SK-N-SH treated with all-trans-retinoic acid at 6 μM for 48 hours (cell line): ENCODE measurements at regions not wholly inside any gene's neighbourhood (a gene's known extent, or its start where the extent isn't known, plus 50 kb on each side); places are given as distances from the start of the nearest gene placed in this dataset.

Experiments used
- BACH2 ChIP-seq: fragments of 250-450 bp; sonication (Bioruptor Pico); IDR thresholded peaks from 2 replicates; pipeline ENCODE4 v1.9.0; 2021; ENCODE audit warnings: mild to moderate bottlenecking, borderline replicate concordance
- CSDC2 ChIP-seq: fragments of 250-450 bp; sonication (Bioruptor Pico); IDR thresholded peaks from 2 replicates; pipeline ENCODE4 v1.5.0; 2020; ENCODE audit warnings: mild to moderate bottlenecking, moderate library complexity
- ESRRG ChIP-seq: fragments of 250-450 bp; sonication (Bioruptor Pico); IDR thresholded peaks from 2 replicates; pipeline ENCODE4 v1.6.1; 2021; ENCODE audit warnings: mild to moderate bottlenecking
- OSR1 ChIP-seq: fragments of 250-450 bp; sonication (Bioruptor Pico); IDR thresholded peaks from 2 replicates; pipeline ENCODE4 v1.8.0; 2022; ENCODE audit warnings: moderate library complexity, mild to moderate bottlenecking, inconsistent platforms
- PPARA ChIP-seq: fragments of 250-450 bp; sonication (Bioruptor Pico); IDR thresholded peaks from 2 replicates; pipeline ENCODE4 v1.5.0; 2020; ENCODE audit warnings: mild to moderate bottlenecking, borderline replicate concordance
- RARB ChIP-seq: fragments of 250-450 bp; sonication (Bioruptor Pico); IDR thresholded peaks from 2 replicates; pipeline ENCODE4 v1.8.0; 2021; ENCODE audit warnings: mild to moderate bottlenecking, moderate library complexity
- SNAI2 ChIP-seq: fragments of 250-450 bp; sonication (Bioruptor Pico); IDR thresholded peaks from 2 replicates; pipeline ENCODE4 v1.5.0; 2020; ENCODE audit warnings: mild to moderate bottlenecking, moderate library complexity
- TSHZ2 ChIP-seq: fragments of 250-450 bp; sonication (Bioruptor Pico); IDR thresholded peaks from 2 replicates; pipeline ENCODE4 v1.5.0; 2020; ENCODE audit warnings: mild to moderate bottlenecking, moderate library complexity
- ZC3H10 ChIP-seq: fragments of 250-450 bp; sonication (Bioruptor Pico); IDR thresholded peaks from 2 replicates; pipeline ENCODE4 v1.5.1; 2021; ENCODE audit warnings: mild to moderate bottlenecking, moderate library complexity
- ZFP3 ChIP-seq: fragments of 250-450 bp; sonication (Bioruptor Pico); IDR thresholded peaks from 2 replicates; pipeline ENCODE4 v1.5.0; 2020; ENCODE audit warnings: mild to moderate bottlenecking, moderate library complexity
- ZNF70 ChIP-seq: fragments of 450-650 bp; formaldehyde crosslinking; IDR thresholded peaks from 2 replicates; pipeline ENCODE4 v1.5.0; 2020; ENCODE audit warnings: mild to moderate bottlenecking, moderate library complexity
- TF ChIP-seq, protein P1 (sequence below): fragments of 250-450 bp; sonication (Bioruptor Pico); IDR thresholded peaks from 2 replicates; pipeline ENCODE4 v1.8.0; 2021; ENCODE audit warnings: low read depth, mild to moderate bottlenecking, moderate library complexity, borderline replicate concordance
- TF ChIP-seq, protein P2 (sequence below): fragments of 250-450 bp; sonication (Bioruptor Pico); IDR thresholded peaks from 2 replicates; pipeline ENCODE4 v1.8.0; 2020; ENCODE audit warnings: mild to moderate bottlenecking, moderate library complexity, borderline replicate concordance

DNA sequence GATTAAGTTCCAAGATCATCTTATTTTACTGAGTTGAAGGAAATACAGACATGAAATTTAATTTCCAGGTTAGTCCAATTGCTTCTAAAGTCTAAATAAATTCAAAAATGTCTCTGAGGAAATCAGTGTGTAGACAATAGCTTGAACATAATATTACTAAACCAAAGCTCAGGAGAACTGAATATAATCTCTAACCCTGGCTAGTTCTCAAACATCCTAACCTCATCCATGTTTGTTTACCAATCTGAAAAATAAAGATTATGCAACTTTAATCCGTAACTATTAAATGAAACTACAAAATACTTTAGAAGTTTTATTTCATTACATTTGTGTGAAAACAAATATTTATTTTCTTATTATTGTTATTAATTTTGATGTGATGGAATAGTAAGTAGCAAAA, 387.2 kb downstream of the TBC1D32 start:
- TF ChIP-seq PPARA (CRISPR knock-in tag) (no peak), BACH2 (CRISPR knock-in tag) (no peak), ZC3H10 (CRISPR knock-in tag) (no peak), SNAI2 (CRISPR knock-in tag) (no peak), ZNF70 (CRISPR knock-in tag) (no peak), ZFP3 (CRISPR knock-in tag) (no peak), TSHZ2 (CRISPR knock-in tag) (no peak), ESRRG (CRISPR knock-in tag) (no peak), OSR1 (CRISPR knock-in tag) (no peak), CSDC2 (no peak), RARB (CRISPR knock-in tag) (no peak)
- TF ChIP-seq, protein P1, sequence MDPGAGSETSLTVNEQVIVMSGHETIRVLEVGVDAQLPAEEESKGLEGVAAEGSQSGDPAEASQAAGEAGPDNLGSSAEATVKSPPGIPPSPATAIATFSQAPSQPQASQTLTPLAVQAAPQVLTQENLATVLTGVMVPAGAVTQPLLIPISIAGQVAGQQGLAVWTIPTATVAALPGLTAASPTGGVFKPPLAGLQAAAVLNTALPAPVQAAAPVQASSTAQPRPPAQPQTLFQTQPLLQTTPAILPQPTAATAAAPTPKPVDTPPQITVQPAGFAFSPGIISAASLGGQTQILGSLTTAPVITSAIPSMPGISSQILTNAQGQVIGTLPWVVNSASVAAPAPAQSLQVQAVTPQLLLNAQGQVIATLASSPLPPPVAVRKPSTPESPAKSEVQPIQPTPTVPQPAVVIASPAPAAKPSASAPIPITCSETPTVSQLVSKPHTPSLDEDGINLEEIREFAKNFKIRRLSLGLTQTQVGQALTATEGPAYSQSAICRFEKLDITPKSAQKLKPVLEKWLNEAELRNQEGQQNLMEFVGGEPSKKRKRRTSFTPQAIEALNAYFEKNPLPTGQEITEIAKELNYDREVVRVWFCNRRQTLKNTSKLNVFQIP (CRISPR knock-in tag): no peak
- TF ChIP-seq, protein P2, sequence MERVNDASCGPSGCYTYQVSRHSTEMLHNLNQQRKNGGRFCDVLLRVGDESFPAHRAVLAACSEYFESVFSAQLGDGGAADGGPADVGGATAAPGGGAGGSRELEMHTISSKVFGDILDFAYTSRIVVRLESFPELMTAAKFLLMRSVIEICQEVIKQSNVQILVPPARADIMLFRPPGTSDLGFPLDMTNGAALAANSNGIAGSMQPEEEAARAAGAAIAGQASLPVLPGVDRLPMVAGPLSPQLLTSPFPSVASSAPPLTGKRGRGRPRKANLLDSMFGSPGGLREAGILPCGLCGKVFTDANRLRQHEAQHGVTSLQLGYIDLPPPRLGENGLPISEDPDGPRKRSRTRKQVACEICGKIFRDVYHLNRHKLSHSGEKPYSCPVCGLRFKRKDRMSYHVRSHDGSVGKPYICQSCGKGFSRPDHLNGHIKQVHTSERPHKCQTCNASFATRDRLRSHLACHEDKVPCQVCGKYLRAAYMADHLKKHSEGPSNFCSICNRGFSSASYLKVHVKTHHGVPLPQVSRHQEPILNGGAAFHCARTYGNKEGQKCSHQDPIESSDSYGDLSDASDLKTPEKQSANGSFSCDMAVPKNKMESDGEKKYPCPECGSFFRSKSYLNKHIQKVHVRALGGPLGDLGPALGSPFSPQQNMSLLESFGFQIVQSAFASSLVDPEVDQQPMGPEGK (CRISPR knock-in tag): no peak
